CD4-positive, CD25-positive, alpha-beta regulatory T cell (primary cell): ENCODE measurements at regions not wholly inside any gene's neighbourhood (a gene's known extent, or its start where the extent isn't known, plus 50 kb on each side); places are given as distances from the start of the nearest gene placed in this dataset.

ENCODE experiments used
- ATAC-seq, 2 donors: fragments of 150-1000 bp; cut with Tn5 transposase; one replicate each; pipeline ENCODE4 v1.10.0; 2021; ENCODE audit warnings: low read depth in 2 of 2, moderate number of reproducible peaks in 2 of 2, moderate library complexity in 1 of 2
- DNase-seq, 3 donors: peaks; one replicate each; pipeline versions ENCODE4 v3.0.0 to v3.0.0-alpha.2; 2012 to 2022; ENCODE audit warnings: mixed read lengths in 1 of 3
- H3K27ac ChIP-seq: one replicate; pipeline ENCODE4 v1.7.0; 2013; ENCODE audit warnings: mild to moderate bottlenecking, low read length; ENCODE audit not compliant: insufficient read depth, poor library complexity, severe bottlenecking
- H3K27me3 ChIP-seq: one replicate; pipeline ENCODE4 v1.7.0; 2013; ENCODE audit warnings: low read length; ENCODE audit not compliant: control insufficient read depth, insufficient read depth
- H3K36me3 ChIP-seq: one replicate; pipeline ENCODE4 v1.7.0; 2013; ENCODE audit warnings: mild to moderate bottlenecking, low read length, moderate library complexity; ENCODE audit not compliant: control insufficient read depth, insufficient read depth
- H3K4me1 ChIP-seq: 2 replicates; pipeline ENCODE4 v1.7.0; 2013; ENCODE audit warnings: mild to moderate bottlenecking, low read length; ENCODE audit not compliant: insufficient read depth, control insufficient read depth, poor library complexity, severe bottlenecking
- H3K4me3 ChIP-seq: one replicate; pipeline ENCODE4 v1.7.0; 2013; ENCODE audit warnings: low read depth, mild to moderate bottlenecking, low read length, moderate library complexity
- H3K9me3 ChIP-seq, 2 experiments: 1 replicate in 1 of 2; 2 replicates in 1 of 2; pipeline ENCODE4 v1.7.0; 2013; ENCODE audit warnings: low read length in 2 of 2, mild to moderate bottlenecking in 1 of 2, moderate library complexity in 1 of 2; ENCODE audit not compliant: control insufficient read depth in 2 of 2
- H3K27ac Mint-ChIP-seq, 3 donors: one replicate each; pipeline ENCODE4 v1.8.0; 2020 to 2022; ENCODE audit warnings: mild to moderate bottlenecking in 3 of 3, mixed read lengths in 3 of 3, moderate library complexity in 2 of 3
- H3K27me3 Mint-ChIP-seq: one replicate; pipeline ENCODE4 v1.8.0; 2022; ENCODE audit warnings: mild to moderate bottlenecking, mixed read lengths
- H3K36me3 Mint-ChIP-seq: one replicate; pipeline ENCODE4 v1.8.0; 2020; ENCODE audit warnings: mixed read lengths
- H3K4me1 Mint-ChIP-seq, 4 donors: one replicate each; pipeline ENCODE4 v1.8.0; 2020 to 2022; ENCODE audit warnings: mixed read lengths in 4 of 4, mild to moderate bottlenecking in 1 of 4
- H3K4me3 Mint-ChIP-seq, 4 donors: one replicate each; pipeline ENCODE4 v1.8.0; 2020 to 2022; ENCODE audit warnings: mild to moderate bottlenecking in 4 of 4, mixed read lengths in 4 of 4, moderate library complexity in 3 of 4
- H3K9me3 Mint-ChIP-seq, 7 donors: one replicate each; pipeline ENCODE4 v1.8.0; 2020 to 2022; ENCODE audit warnings: mixed read lengths in 7 of 7, mild to moderate bottlenecking in 3 of 7, moderate library complexity in 2 of 7

- H3K9me3 Mint-ChIP-seq: peaks cover 3 to 19% (median 9%) of the 10 kb centered on the region in 7 donors
- H3K4me1 Mint-ChIP-seq: no peaks in the 10 kb centered on the region
- Histone ChIP-seq H3K27ac (no peak overlapping the region), H3K36me3 (no peaks in the 10 kb centered on the region), H3K9me3 (peaks cover 0 to 16% of the 10 kb centered on the region in 2 experiments), H3K27me3 (no peaks in the 10 kb centered on the region), H3K4me3 (no peak overlapping the region), H3K4me1 (no peaks in the 10 kb centered on the region)
- no peak overlapping the region for H3K4me3 Mint-ChIP-seq
- no peak for DNase-seq
- no peak overlapping the region for H3K27ac Mint-ChIP-seq
- no peaks in the 10 kb centered on the region for H3K36me3 Mint-ChIP-seq
- no peaks in the 10 kb centered on the region for H3K27me3 Mint-ChIP-seq
- no peak for ATAC-seq
Measured at GRCh38 chr1:191151321-191151807, 673.7 kb upstream of the BRINP3 start.

- no peaks in the 10 kb centered on the region for H3K36me3 Mint-ChIP-seq
- no peak for DNase-seq
- no peak overlapping the region for H3K4me3 Mint-ChIP-seq
- Histone ChIP-seq H3K36me3 (no peaks in the 10 kb centered on the region), H3K27ac (no peak overlapping the region), H3K4me3 (no peak overlapping the region), H3K9me3 (peaks cover 0 to 12% of the 10 kb centered on the region in 2 experiments), H3K27me3 (no peaks in the 10 kb centered on the region), H3K4me1 (no peaks in the 10 kb centered on the region)
- peaks cover 3 to 19% (median 10%) of the 10 kb centered on the region in 7 donors for H3K9me3 Mint-ChIP-seq
- no peaks in the 10 kb centered on the region for H3K27me3 Mint-ChIP-seq
- no peaks in the 10 kb centered on the region for H3K4me1 Mint-ChIP-seq
- no peak overlapping the region for H3K27ac Mint-ChIP-seq
- ATAC-seq: no peak
Measured at GRCh38 chr1:191152776-191153175, 675.1 kb upstream of the BRINP3 start.

GRCh38 chr1:191155178-191155577 lies 677.5 kb upstream of the BRINP3 start:
- no peak overlapping the region for H3K27ac ChIP-seq
- Mint-ChIP-seq H3K9me3 (peaks cover 2 to 16% (median 8%) of the 10 kb centered on the region in 7 donors), H3K27me3 (no peaks in the 10 kb centered on the region), H3K4me3 (no peak overlapping the region), H3K4me1 (no peaks in the 10 kb centered on the region), H3K36me3 (no peaks in the 10 kb centered on the region), H3K27ac (no peak overlapping the region)
- H3K36me3 ChIP-seq: no peaks in the 10 kb centered on the region
- H3K27me3 ChIP-seq: no peaks in the 10 kb centered on the region
- no peaks in the 10 kb centered on the region for H3K4me1 ChIP-seq
- ATAC-seq (no peak), DNase-seq (no peak)
- peaks cover 0 to 12% of the 10 kb centered on the region in 2 experiments for H3K9me3 ChIP-seq
- H3K4me3 ChIP-seq: no peak overlapping the region

GRCh38 chr1:191160837-191161236 lies 683.2 kb upstream of the BRINP3 start:
- H3K4me1 Mint-ChIP-seq: no peaks in the 10 kb centered on the region
- no peaks in the 10 kb centered on the region for H3K36me3 Mint-ChIP-seq
- H3K4me3 Mint-ChIP-seq: no peak overlapping the region
- H3K4me1 ChIP-seq: no peaks in the 10 kb centered on the region
- ATAC-seq (no peak), DNase-seq (no peak)
- no peaks in the 10 kb centered on the region for H3K9me3 ChIP-seq
- no peak overlapping the region for H3K4me3 ChIP-seq
- H3K27ac Mint-ChIP-seq: no peak overlapping the region
- no peaks in the 10 kb centered on the region for H3K27me3 Mint-ChIP-seq
- H3K27me3 ChIP-seq: no peaks in the 10 kb centered on the region
- no peak overlapping the region for H3K27ac ChIP-seq
- peaks cover 0 to 15% (median 3%) of the 10 kb centered on the region in 7 donors for H3K9me3 Mint-ChIP-seq
- H3K36me3 ChIP-seq: no peaks in the 10 kb centered on the region

- H3K27me3 Mint-ChIP-seq: no peaks in the 10 kb centered on the region
- ATAC-seq (no peak), DNase-seq (no peak)
- H3K4me1 ChIP-seq: no peaks in the 10 kb centered on the region
- no peaks in the 10 kb centered on the region for H3K27me3 ChIP-seq
- no peak overlapping the region for H3K27ac Mint-ChIP-seq
- no peak overlapping the region for H3K27ac ChIP-seq
- H3K36me3 Mint-ChIP-seq: no peaks in the 10 kb centered on the region
- no peaks in the 10 kb centered on the region for H3K9me3 ChIP-seq
- no peaks in the 10 kb centered on the region for H3K4me1 Mint-ChIP-seq
- H3K9me3 Mint-ChIP-seq: peaks cover 0 to 12% (median 5%) of the 10 kb centered on the region in 7 donors
- H3K4me3 ChIP-seq: no peak overlapping the region
- no peaks in the 10 kb centered on the region for H3K36me3 ChIP-seq
- no peak overlapping the region for H3K4me3 Mint-ChIP-seq
Measured at GRCh38 chr1:191162762-191163161, 685.1 kb upstream of the BRINP3 start.

GRCh38 chr1:191163621-191164020 lies 686.0 kb upstream of the BRINP3 start:
- Mint-ChIP-seq H3K27ac (no peak overlapping the region), H3K9me3 (peaks cover 0 to 12% (median 5%) of the 10 kb centered on the region in 7 donors), H3K27me3 (no peaks in the 10 kb centered on the region), H3K36me3 (no peaks in the 10 kb centered on the region), H3K4me1 (no peaks in the 10 kb centered on the region), H3K4me3 (no peak overlapping the region)
- H3K4me1 ChIP-seq: no peaks in the 10 kb centered on the region
- H3K4me3 ChIP-seq: no peak overlapping the region
- no peaks in the 10 kb centered on the region for H3K9me3 ChIP-seq
- no peak for ATAC-seq
- H3K36me3 ChIP-seq: no peaks in the 10 kb centered on the region
- no peaks in the 10 kb centered on the region for H3K27me3 ChIP-seq
- no peak for DNase-seq
- H3K27ac ChIP-seq: no peak overlapping the region

- no peak overlapping the region for H3K27ac ChIP-seq
- no peaks in the 10 kb centered on the region for H3K4me1 ChIP-seq
- Mint-ChIP-seq H3K4me3 (no peak overlapping the region), H3K36me3 (no peaks in the 10 kb centered on the region), H3K9me3 (peaks cover 0 to 8% (median 6%) of the 10 kb centered on the region in 7 donors), H3K27ac (no peak overlapping the region), H3K27me3 (no peaks in the 10 kb centered on the region), H3K4me1 (no peaks in the 10 kb centered on the region)
- ATAC-seq (no peak), DNase-seq (no peak)
- H3K9me3 ChIP-seq: peaks cover 0 to 3% of the 10 kb centered on the region in 2 experiments
- H3K36me3 ChIP-seq: no peaks in the 10 kb centered on the region
- H3K27me3 ChIP-seq: no peaks in the 10 kb centered on the region
- no peak overlapping the region for H3K4me3 ChIP-seq
Measured at GRCh38 chr1:191174298-191174697, 696.6 kb upstream of the BRINP3 start.

- H3K4me3 ChIP-seq: no peak overlapping the region
- H3K4me1 ChIP-seq: no peaks in the 10 kb centered on the region
- Mint-ChIP-seq H3K36me3 (no peaks in the 10 kb centered on the region), H3K4me3 (no peak overlapping the region), H3K4me1 (no peaks in the 10 kb centered on the region), H3K9me3 (peaks cover 0 to 10% (median 4%) of the 10 kb centered on the region in 7 donors), H3K27me3 (no peaks in the 10 kb centered on the region), H3K27ac (no peak overlapping the region)
- no peak overlapping the region for H3K27ac ChIP-seq
- peaks cover 0 to 3% of the 10 kb centered on the region in 2 experiments for H3K9me3 ChIP-seq
- H3K36me3 ChIP-seq: no peaks in the 10 kb centered on the region
- DNase-seq (no peak), ATAC-seq (no peak)
- no peaks in the 10 kb centered on the region for H3K27me3 ChIP-seq
Measured at GRCh38 chr1:191176131-191176530, 698.5 kb upstream of the BRINP3 start.
